Chondrocyte (in vitro differentiated cells): ENCODE measurements at regions not wholly inside any gene's neighbourhood (a gene's known extent, or its start where the extent isn't known, plus 50 kb on each side); places are given as distances from the start of the nearest gene placed in this dataset.

Experiments
- DNase-seq: peaks from one replicate; pipeline ENCODE4 v3.0.0; 2021; ENCODE audit warnings: mixed read lengths, low spot score
- H3K27ac Mint-ChIP-seq: one replicate; pipeline ENCODE4 v1.8.0; 2021; ENCODE audit warnings: mild to moderate bottlenecking, moderate library complexity, mixed read lengths; ENCODE audit not compliant: unreplicated experiment
- H3K27me3 Mint-ChIP-seq: 2 replicates; pipeline ENCODE4 v1.8.0; 2021; ENCODE audit warnings: low read depth, mixed read lengths
- H3K36me3 Mint-ChIP-seq: 2 replicates; pipeline ENCODE4 v1.8.0; 2021; ENCODE audit warnings: low read depth, mixed read lengths
- H3K4me1 Mint-ChIP-seq: 2 replicates; pipeline ENCODE4 v1.8.0; 2021; ENCODE audit warnings: low read depth, mild to moderate bottlenecking, mixed read lengths
- H3K4me3 Mint-ChIP-seq: one replicate; pipeline ENCODE4 v1.8.0; 2021; ENCODE audit warnings: mild to moderate bottlenecking, moderate library complexity, mixed read lengths; ENCODE audit not compliant: unreplicated experiment
- H3K9me3 Mint-ChIP-seq: 2 replicates; pipeline ENCODE4 v1.8.0; 2021; ENCODE audit warnings: low read depth, mixed read lengths
- TF ChIP-seq, protein P1 (sequence below): fragments of 200-600 bp; sonication (generic); IDR thresholded peaks from 2 replicates; pipeline ENCODE4 v1.5.0; 2021; ENCODE audit warnings: antibody characterized with exemption, mild to moderate bottlenecking, moderate library complexity

DNA sequence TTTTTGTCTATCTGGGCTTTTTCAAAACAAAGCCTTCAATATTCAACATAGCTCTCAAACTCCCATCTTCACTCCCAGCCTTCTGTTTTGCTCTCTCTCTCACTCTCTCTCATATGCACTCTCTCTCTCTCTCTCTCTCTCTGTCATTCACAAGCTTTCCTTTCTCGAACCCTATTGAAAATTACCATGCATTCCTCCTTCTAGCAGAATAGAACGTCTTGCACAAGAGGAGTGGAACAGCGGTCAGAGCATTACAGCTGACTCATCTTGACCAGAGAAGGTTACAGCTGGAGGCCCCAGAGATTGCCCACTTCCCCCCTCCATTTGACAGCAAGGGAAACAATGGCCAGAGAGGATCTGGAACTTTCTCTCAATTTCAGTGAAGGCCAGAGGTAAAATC, 51.0 kb upstream of the LIFR start:
- Mint-ChIP-seq H3K9me3 (no peaks in the 10 kb centered on the region), H3K36me3 (no peaks in the 10 kb centered on the region), H3K4me3 (no peak overlapping the region), H3K27ac (peak overlapping the region; percentile 53), H3K4me1 (peaks cover 13% of the 10 kb centered on the region), H3K27me3 (no peaks in the 10 kb centered on the region)
- no peak for DNase-seq
- TF ChIP-seq, protein P1, sequence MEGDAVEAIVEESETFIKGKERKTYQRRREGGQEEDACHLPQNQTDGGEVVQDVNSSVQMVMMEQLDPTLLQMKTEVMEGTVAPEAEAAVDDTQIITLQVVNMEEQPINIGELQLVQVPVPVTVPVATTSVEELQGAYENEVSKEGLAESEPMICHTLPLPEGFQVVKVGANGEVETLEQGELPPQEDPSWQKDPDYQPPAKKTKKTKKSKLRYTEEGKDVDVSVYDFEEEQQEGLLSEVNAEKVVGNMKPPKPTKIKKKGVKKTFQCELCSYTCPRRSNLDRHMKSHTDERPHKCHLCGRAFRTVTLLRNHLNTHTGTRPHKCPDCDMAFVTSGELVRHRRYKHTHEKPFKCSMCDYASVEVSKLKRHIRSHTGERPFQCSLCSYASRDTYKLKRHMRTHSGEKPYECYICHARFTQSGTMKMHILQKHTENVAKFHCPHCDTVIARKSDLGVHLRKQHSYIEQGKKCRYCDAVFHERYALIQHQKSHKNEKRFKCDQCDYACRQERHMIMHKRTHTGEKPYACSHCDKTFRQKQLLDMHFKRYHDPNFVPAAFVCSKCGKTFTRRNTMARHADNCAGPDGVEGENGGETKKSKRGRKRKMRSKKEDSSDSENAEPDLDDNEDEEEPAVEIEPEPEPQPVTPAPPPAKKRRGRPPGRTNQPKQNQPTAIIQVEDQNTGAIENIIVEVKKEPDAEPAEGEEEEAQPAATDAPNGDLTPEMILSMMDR = no peak

DNA sequence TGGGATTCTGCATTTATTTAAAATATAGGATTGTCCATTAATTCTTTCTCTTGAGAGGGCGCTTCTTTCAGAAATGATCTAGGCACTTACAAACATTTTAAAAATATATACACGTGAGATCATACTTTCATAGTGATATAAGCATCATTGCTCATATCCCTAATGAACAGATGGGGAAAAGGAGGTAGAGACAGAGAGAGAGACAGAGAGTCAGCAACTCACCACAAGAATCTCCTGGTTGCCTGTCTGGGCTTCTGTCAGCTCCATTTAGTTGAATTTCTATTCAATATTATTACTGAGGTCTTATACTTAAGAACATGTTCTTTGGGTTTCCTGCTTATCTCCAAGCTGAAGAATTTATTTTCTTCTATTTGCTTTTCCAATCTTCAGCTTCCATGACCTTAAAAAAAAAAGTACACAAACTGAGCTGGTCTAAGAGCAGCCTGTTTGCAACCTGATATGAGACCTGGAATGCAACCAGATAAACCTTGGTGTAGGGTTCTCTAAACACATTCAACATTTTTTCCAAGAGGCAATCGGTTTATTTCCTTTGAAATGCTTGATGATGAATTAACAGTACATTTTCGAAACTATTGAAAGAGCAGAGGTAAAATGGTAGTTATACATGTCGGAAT, 51.6 kb upstream of the LIFR start:
- DNase-seq = no peak
- no peaks in the 10 kb centered on the region for H3K36me3 Mint-ChIP-seq
- H3K4me3 Mint-ChIP-seq = no peak overlapping the region
- TF ChIP-seq, protein P1 = no peak
- H3K9me3 Mint-ChIP-seq = no peaks in the 10 kb centered on the region
- peaks cover 13% of the 10 kb centered on the region for H3K4me1 Mint-ChIP-seq
- H3K27me3 Mint-ChIP-seq = no peaks in the 10 kb centered on the region
- no peak overlapping the region for H3K27ac Mint-ChIP-seq

DNA sequence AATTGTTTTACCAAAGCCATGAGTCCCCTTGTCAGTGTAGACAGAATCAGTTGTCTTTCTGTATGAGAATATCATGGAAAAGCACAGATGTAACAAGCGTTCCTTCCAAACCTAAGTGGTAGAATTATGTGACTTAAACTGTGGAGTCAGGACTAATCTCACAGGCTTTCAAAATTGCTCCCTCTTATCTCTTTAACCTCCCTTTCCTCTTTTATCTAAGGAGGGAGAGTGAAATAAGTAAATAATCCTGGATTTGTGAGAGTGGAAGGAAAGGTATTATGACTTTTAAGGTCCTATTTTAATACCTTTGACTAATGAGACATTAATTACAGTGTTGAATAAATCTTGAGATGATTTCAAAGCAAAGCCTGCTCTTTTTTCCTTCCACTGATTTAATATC, 52.4 kb upstream of the LIFR start:
- Mint-ChIP-seq H3K36me3 (no peaks in the 10 kb centered on the region), H3K27me3 (no peaks in the 10 kb centered on the region), H3K9me3 (no peaks in the 10 kb centered on the region), H3K27ac (no peak overlapping the region), H3K4me3 (no peak overlapping the region), H3K4me1 (peaks cover 13% of the 10 kb centered on the region)
- DNase-seq = no peak
- TF ChIP-seq, protein P1 = no peak

DNA sequence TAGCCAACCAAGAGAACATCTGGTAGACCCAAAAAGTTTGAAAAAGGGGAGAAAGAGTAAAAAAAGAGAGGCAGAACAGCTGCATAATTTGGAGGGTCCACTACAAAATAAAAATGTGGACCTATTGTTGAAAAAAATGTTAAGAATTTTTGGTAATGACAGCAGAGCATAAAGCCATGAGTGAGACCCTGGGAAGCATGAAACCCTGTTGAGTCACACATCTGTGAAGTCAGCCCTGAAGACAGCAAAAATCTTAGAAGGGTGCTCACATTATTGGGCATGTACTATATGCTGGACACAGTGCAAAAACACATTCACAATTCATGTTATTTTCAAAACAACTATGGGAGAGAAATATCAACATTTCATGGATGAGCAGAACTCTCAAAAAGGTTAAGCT, 56.4 kb upstream of the LIFR start:
- Mint-ChIP-seq H3K27ac (no peak overlapping the region), H3K9me3 (peaks cover 4% of the 10 kb centered on the region), H3K27me3 (peaks cover 3% of the 10 kb centered on the region), H3K4me3 (no peak overlapping the region), H3K4me1 (peaks cover 9% of the 10 kb centered on the region), H3K36me3 (peaks cover under 1% of the 10 kb centered on the region)
- TF ChIP-seq, protein P1 = no peak
- no peak for DNase-seq

DNA sequence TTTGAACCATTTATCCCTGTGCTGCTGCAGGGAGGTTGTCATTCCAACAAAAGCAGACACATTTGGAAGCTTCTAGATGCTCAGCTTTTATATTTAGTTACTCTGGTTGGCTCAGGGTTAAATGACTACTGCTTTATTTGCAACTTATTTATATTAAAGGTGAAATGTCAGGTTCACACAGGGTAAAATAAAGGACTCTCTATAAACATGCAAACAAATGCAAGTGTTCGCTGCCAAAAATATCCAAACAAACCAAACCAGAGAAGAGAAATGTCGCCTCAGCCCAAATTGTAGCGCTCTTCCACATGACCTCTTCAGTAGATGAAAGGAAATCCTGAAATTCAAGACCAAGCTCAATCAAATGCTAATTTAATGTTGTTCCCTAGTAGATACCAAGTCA, 57.0 kb upstream of the LIFR start:
- Mint-ChIP-seq H3K9me3 (peaks cover 11% of the 10 kb centered on the region), H3K27ac (no peak overlapping the region), H3K27me3 (peaks cover 3% of the 10 kb centered on the region), H3K36me3 (peaks cover 5% of the 10 kb centered on the region), H3K4me3 (no peak overlapping the region), H3K4me1 (peaks cover 4% of the 10 kb centered on the region)
- DNase-seq = no peak
- TF ChIP-seq, protein P1 = no peak
